ENCODE measurements at regions not wholly inside any gene's neighbourhood (a gene's known extent, or its start where the extent isn't known, plus 50 kb on each side); places are given as distances from the start of the nearest gene placed in this dataset.

- WGBS, 2 donors = 36 to 44% methylated on average over 39 of the region's 39 CpGs
- H3K4me3 ChIP-seq = no peak overlapping the region
- H3K27ac ChIP-seq = no peak overlapping the region
- DNase-seq (peak in 1 of 2 donors; percentile 60), ATAC-seq (ENCODE audit: low FRiP score in 2 of 2) (no peak)
- peaks cover 0 to 3% (median 0%) of the 10 kb centered on the region in 4 donors for H3K9me3 ChIP-seq
- no peaks in the 10 kb centered on the region for H3K4me1 ChIP-seq
- H3K27me3 ChIP-seq = peaks cover 0 to 21% (median 2%) of the 10 kb centered on the region in 4 donors
- no peak for TF ChIP-seq POLR2AphosphoS5 (IDR thresholded peaks at IDR 0.05)
- no peak for TF ChIP-seq EP300 (IDR thresholded peaks at IDR 0.05)
- no peak for TF ChIP-seq CTCF (IDR thresholded peaks at IDR 0.05)
- no peak for TF ChIP-seq POLR2A (IDR thresholded peaks at IDR 0.05)
- no peaks in the 10 kb centered on the region for H3K36me3 ChIP-seq
Observed at GRCh38 chr12:132397152-132397933, 68.0 kb upstream of the GALNT9 start.

GRCh38 chr12:132396657-132397056 is 67.3 kb upstream of the GALNT9 start:
- TF ChIP-seq POLR2AphosphoS5 (IDR thresholded peaks at IDR 0.05) (no peak), POLR2A (IDR thresholded peaks at IDR 0.05) (no peak), EP300 (IDR thresholded peaks at IDR 0.05) (no peak), CTCF (IDR thresholded peaks at IDR 0.05) (no peak)
- Histone ChIP-seq H3K27ac (no peak overlapping the region), H3K36me3 (no peaks in the 10 kb centered on the region), H3K4me3 (no peak overlapping the region), H3K27me3 (peaks cover 0 to 21% (median 2%) of the 10 kb centered on the region in 4 donors), H3K9me3 (peaks cover 0 to 3% (median 0%) of the 10 kb centered on the region in 4 donors), H3K4me1 (no peaks in the 10 kb centered on the region)
- DNase-seq (no peak), ATAC-seq (ENCODE audit: low FRiP score in 2 of 2) (no peak)
- 59 to 74% methylated on average over 10 to 16 of the region's 16 CpGs for WGBS, 2 donors

GRCh38 chr12:132395908-132396305 is 66.5 kb upstream of the GALNT9 start:
- Histone ChIP-seq H3K9me3 (peaks cover 0 to 3% (median 0%) of the 10 kb centered on the region in 4 donors), H3K27me3 (peaks cover 0 to 21% (median 2%) of the 10 kb centered on the region in 4 donors), H3K27ac (no peak overlapping the region), H3K4me3 (no peak overlapping the region), H3K4me1 (no peaks in the 10 kb centered on the region), H3K36me3 (no peaks in the 10 kb centered on the region)
- DNase-seq (peak in 1 of 2 donors; percentile 83), ATAC-seq (ENCODE audit: low FRiP score in 2 of 2) (no peak)
- no peak for TF ChIP-seq EP300 (IDR thresholded peaks at IDR 0.05)
- WGBS, 2 donors = 69 to 76% methylated on average over 12 to 24 of the region's 24 CpGs

GRCh38 chr12:132395192-132395907 is 66.0 kb upstream of the GALNT9 start:
- peak in 1 of 2 donors; percentile 72 for DNase-seq

More at GRCh38 chr12:132395192-132395907, 66.0 kb upstream of the GALNT9 start:
- peaks cover 0 to 18% (median 2%) of the 10 kb centered on the region in 4 donors for H3K27me3 ChIP-seq
- no peak overlapping the region for H3K4me3 ChIP-seq
- H3K4me1 ChIP-seq = no peaks in the 10 kb centered on the region
- H3K27ac ChIP-seq = no peak overlapping the region
- H3K36me3 ChIP-seq = no peaks in the 10 kb centered on the region
- ATAC-seq (ENCODE audit: low FRiP score in 2 of 2) = peak in 1 of 2 donors; percentile 47
- peaks cover 0 to 3% (median 0%) of the 10 kb centered on the region in 4 donors for H3K9me3 ChIP-seq
- WGBS, 2 donors = 78 to 86% methylated on average over 22 to 25 of the region's 28 CpGs
- TF ChIP-seq CTCF (IDR thresholded peaks at IDR 0.05) (no peak), EP300 (IDR thresholded peaks at IDR 0.05) (no peak), POLR2A (IDR thresholded peaks at IDR 0.05) (no peak), POLR2AphosphoS5 (IDR thresholded peaks at IDR 0.05) (no peak)

Data from upper lobe of left lung (tissue), 6 donors.